ENCODE measurements at regions not wholly inside any gene's neighbourhood (a gene's known extent, or its start where the extent isn't known, plus 50 kb on each side); places are given as distances from the start of the nearest gene placed in this dataset.

DNA sequence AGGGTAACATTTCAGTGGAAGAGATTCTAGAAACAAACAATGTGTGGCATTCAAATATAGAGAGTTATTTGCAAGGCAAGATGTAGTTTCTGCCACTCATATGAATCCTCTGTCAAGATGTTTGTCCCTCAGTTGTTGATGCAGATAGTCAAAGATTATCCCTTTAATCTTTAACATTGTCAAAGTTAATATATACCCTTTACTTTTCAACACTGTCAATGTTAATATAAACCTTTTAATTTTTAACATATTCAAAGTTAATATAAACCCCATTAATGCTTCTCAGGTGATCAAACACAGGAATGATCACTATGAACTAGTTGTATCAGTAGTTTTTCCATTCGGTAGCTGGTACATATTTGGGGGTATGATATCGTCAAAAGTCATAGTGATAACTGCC lies 51.9 kb upstream of the PICALM start:
- no peak overlapping the region for H3K4me3 ChIP-seq (replicated peaks; ENCODE audit: low read depth, low read length)
- TF ChIP-seq, protein P1, sequence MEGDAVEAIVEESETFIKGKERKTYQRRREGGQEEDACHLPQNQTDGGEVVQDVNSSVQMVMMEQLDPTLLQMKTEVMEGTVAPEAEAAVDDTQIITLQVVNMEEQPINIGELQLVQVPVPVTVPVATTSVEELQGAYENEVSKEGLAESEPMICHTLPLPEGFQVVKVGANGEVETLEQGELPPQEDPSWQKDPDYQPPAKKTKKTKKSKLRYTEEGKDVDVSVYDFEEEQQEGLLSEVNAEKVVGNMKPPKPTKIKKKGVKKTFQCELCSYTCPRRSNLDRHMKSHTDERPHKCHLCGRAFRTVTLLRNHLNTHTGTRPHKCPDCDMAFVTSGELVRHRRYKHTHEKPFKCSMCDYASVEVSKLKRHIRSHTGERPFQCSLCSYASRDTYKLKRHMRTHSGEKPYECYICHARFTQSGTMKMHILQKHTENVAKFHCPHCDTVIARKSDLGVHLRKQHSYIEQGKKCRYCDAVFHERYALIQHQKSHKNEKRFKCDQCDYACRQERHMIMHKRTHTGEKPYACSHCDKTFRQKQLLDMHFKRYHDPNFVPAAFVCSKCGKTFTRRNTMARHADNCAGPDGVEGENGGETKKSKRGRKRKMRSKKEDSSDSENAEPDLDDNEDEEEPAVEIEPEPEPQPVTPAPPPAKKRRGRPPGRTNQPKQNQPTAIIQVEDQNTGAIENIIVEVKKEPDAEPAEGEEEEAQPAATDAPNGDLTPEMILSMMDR (IDR thresholded peaks at IDR 0.05; ENCODE audit: low read length, missing control alignments) = no peak
- DNase-seq (ENCODE audit: low read depth) = no peak

- no peak for DNase-seq (ENCODE audit: low read depth)
- TF ChIP-seq, protein P1 (IDR thresholded peaks at IDR 0.05; ENCODE audit: low read length, missing control alignments) = no peak
- no peak overlapping the region for H3K4me3 ChIP-seq (replicated peaks; ENCODE audit: low read depth, low read length)
Observed at GRCh38 chr11:86119906-86120305, 51.0 kb upstream of the PICALM start.

DNA sequence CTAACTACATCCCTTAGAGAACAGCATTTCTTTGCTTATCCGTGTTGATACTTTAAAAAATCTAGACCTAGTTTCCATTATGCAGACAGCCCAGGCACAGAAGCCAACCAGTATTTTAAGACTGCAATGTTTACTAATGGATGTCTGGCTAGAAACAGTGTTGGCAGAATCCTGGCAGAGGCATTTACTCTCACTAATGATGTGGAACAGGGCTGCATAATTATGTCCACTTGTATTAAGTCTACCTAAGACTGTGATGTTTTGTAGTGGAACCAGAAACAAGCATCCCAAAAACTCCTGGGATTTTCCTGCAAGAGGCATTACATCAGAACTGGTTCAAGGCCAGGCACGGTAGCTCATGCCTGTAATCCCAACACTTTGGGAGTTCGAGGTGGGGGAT lies 50.2 kb upstream of the PICALM start:
- no peak for DNase-seq (ENCODE audit: low read depth)
- no peak overlapping the region for H3K4me3 ChIP-seq (replicated peaks; ENCODE audit: low read depth, low read length)
- TF ChIP-seq, protein P1 (IDR thresholded peaks at IDR 0.05; ENCODE audit: low read length, missing control alignments) = no peak

All from fibroblast of pulmonary artery (primary cell).